HCT116 (cell line): ENCODE measurements at regions not wholly inside any gene's neighbourhood (a gene's known extent, or its start where the extent isn't known, plus 50 kb on each side); places are given as distances from the start of the nearest gene placed in this dataset.

Experiments used
- EZH2 ChIP-seq: fragments of 200-600 bp; sonication (generic); IDR thresholded peaks from 2 replicates; pipeline ENCODE4 v1.6.1; 2017; ENCODE audit warnings: antibody characterized with exemption, mixed run types
- POLR2A ChIP-seq: IDR thresholded peaks from 2 replicates; pipeline ENCODE4 v1.7.0; 2011; ENCODE audit warnings: borderline replicate concordance; ENCODE audit not compliant: insufficient read depth, insufficient read length; ENCODE audit errors: extremely low read depth
- SRF ChIP-seq: IDR thresholded peaks from 2 replicates; pipeline ENCODE4 v1.6.1; 2012; ENCODE audit warnings: low read depth
- TF ChIP-seq, protein P1 (sequence below), 3 experiments: fragments of 200-600 bp in 1 of 3; sonication (generic) in 1 of 3; IDR thresholded peaks in 2 of 3; conservative IDR thresholded peaks in 1 of 3; 2 replicates each; pipeline ENCODE4 v1.5.1; 2012 to 2017; ENCODE audit warnings: low read depth in 2 of 3, low read length in 2 of 3, antibody characterized with exemption in 1 of 3, borderline replicate concordance in 1 of 3, control low read depth in 1 of 3, mild to moderate bottlenecking in 1 of 3, mixed read lengths in 1 of 3, mixed run types in 1 of 3, moderate library complexity in 1 of 3; ENCODE audit not compliant: insufficient read depth in 1 of 3
- TF ChIP-seq, protein P2 (sequence below): IDR thresholded peaks from 2 replicates; pipeline ENCODE4 v1.6.1; 2012
- TF ChIP-seq, protein P3 (sequence below): IDR thresholded peaks from 2 replicates; pipeline ENCODE4 v1.6.1; 2012; ENCODE audit warnings: low read depth
- TF ChIP-seq, protein P4 (sequence below): IDR thresholded peaks from 2 replicates; pipeline ENCODE4 v1.6.1; 2012

DNA sequence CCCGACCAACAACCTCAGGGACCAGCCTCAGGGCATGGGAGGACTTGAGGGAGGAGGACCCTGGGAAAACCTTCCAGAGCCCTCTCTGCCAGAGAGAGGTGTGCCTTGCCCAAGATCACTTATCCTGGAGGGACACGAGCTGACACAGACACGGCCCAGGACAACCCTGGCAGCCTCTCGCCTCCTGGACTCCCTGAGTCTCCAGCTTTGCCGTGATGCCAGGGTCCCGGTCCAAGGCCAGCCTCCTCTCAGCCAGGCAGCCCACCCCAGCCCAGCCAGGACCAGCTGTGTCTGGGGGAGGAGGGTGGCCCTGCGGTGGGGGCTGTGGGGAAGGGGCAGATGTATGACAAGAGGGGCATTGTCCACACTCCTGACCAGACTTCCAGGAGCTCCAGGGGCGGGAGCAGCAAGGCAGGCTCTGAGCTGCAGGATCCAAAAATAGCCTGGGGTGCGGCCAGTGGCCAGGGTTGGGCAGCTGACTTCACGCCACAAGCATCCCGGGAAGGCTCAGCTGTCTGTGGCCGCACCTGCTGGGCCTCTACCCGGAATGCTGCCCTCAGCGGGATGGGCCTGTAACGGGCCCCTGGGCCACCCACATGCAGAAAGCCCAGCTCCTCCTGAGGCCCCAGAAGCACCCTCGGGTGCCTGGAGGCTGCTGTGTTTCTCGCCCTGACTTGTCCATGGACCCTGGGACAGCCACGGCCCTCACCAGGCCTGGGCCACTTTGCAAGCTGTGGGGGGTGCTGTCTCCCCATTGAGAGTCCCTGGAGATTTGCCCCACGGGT is 65.5 kb upstream of the GPC1 start:
- TF ChIP-seq POLR2A (no peak), SRF (no peak), EZH2 (no peak)
- TF ChIP-seq, protein P1, sequence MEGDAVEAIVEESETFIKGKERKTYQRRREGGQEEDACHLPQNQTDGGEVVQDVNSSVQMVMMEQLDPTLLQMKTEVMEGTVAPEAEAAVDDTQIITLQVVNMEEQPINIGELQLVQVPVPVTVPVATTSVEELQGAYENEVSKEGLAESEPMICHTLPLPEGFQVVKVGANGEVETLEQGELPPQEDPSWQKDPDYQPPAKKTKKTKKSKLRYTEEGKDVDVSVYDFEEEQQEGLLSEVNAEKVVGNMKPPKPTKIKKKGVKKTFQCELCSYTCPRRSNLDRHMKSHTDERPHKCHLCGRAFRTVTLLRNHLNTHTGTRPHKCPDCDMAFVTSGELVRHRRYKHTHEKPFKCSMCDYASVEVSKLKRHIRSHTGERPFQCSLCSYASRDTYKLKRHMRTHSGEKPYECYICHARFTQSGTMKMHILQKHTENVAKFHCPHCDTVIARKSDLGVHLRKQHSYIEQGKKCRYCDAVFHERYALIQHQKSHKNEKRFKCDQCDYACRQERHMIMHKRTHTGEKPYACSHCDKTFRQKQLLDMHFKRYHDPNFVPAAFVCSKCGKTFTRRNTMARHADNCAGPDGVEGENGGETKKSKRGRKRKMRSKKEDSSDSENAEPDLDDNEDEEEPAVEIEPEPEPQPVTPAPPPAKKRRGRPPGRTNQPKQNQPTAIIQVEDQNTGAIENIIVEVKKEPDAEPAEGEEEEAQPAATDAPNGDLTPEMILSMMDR (IDR thresholded peaks at IDR 0.05 in 2 of 3, conservative IDR thresholded peaks at IDR 0.05 in 1 of 3; ENCODE audit: borderline replicate concordance in 1 of 3, insufficient read depth in 1 of 3, low read depth in 2 of 3, low read length in 2 of 3), result no peak
- TF ChIP-seq, protein P2, sequence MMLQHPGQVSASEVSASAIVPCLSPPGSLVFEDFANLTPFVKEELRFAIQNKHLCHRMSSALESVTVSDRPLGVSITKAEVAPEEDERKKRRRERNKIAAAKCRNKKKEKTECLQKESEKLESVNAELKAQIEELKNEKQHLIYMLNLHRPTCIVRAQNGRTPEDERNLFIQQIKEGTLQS, result no peak
- TF ChIP-seq, protein P3, sequence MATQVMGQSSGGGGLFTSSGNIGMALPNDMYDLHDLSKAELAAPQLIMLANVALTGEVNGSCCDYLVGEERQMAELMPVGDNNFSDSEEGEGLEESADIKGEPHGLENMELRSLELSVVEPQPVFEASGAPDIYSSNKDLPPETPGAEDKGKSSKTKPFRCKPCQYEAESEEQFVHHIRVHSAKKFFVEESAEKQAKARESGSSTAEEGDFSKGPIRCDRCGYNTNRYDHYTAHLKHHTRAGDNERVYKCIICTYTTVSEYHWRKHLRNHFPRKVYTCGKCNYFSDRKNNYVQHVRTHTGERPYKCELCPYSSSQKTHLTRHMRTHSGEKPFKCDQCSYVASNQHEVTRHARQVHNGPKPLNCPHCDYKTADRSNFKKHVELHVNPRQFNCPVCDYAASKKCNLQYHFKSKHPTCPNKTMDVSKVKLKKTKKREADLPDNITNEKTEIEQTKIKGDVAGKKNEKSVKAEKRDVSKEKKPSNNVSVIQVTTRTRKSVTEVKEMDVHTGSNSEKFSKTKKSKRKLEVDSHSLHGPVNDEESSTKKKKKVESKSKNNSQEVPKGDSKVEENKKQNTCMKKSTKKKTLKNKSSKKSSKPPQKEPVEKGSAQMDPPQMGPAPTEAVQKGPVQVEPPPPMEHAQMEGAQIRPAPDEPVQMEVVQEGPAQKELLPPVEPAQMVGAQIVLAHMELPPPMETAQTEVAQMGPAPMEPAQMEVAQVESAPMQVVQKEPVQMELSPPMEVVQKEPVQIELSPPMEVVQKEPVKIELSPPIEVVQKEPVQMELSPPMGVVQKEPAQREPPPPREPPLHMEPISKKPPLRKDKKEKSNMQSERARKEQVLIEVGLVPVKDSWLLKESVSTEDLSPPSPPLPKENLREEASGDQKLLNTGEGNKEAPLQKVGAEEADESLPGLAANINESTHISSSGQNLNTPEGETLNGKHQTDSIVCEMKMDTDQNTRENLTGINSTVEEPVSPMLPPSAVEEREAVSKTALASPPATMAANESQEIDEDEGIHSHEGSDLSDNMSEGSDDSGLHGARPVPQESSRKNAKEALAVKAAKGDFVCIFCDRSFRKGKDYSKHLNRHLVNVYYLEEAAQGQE, result no peak
- TF ChIP-seq, protein P4, sequence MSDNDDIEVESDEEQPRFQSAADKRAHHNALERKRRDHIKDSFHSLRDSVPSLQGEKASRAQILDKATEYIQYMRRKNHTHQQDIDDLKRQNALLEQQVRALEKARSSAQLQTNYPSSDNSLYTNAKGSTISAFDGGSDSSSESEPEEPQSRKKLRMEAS, result peak; percentile 79
